T-cell (primary cell): ENCODE measurements at regions not wholly inside any gene's neighbourhood (a gene's known extent, or its start where the extent isn't known, plus 50 kb on each side); places are given as distances from the start of the nearest gene placed in this dataset.

Experiments
- ATAC-seq, 4 experiments: fragments of 200-7000 bp in 3 of 4; fragments of 150-1000 bp in 1 of 4; cut with Tn5 transposase; replicated peaks in 1 of 4; 1 replicate in 3 of 4; 2 replicates in 1 of 4; pipeline ENCODE4 v1.10.0; 2021; ENCODE audit warnings: moderate library complexity in 3 of 4, mild to moderate bottlenecking in 2 of 4, moderate number of reproducible peaks in 1 of 4
- CTCF ChIA-PET, 2 donors: fragments of 300-600 bp; sonication (Branson Sonifier 250); formaldehyde crosslinking; loops; one replicate each; lab custom pipeline; 2022; ENCODE audit warnings: antibody characterized with exemption in 2 of 2; lab: Charles Lee
- POLR2A ChIA-PET, 2 donors: fragments of 300-600 bp; sonication (Branson Sonifier 250); formaldehyde crosslinking; loops; one replicate each; lab custom pipeline; 2022; ENCODE audit warnings: antibody characterized with exemption in 2 of 2; lab: Charles Lee
- DNase-seq, 35 experiments: peaks; one replicate each; pipeline versions ENCODE4 v3.0.0 to v3.0.0-alpha.2; 2013 to 2023
- H3K27ac ChIP-seq: one replicate; pipeline ENCODE4 v1.5.1; 2013; ENCODE audit warnings: low read length
- H3K27me3 ChIP-seq, 2 experiments: replicated peaks in 1 of 2; 1 replicate in 1 of 2; 2 replicates in 1 of 2; pipeline versions ENCODE4 v1.6.1 to v1.7.0; 2013; ENCODE audit warnings: low read length in 1 of 2, mixed read lengths in 1 of 2; ENCODE audit not compliant: control insufficient read depth in 2 of 2, insufficient read depth in 2 of 2; ENCODE audit errors: extremely low read depth in 1 of 2
- H3K36me3 ChIP-seq, 2 donors: 1 replicate in 1 of 2; 2 replicates in 1 of 2; pipeline versions ENCODE4 v1.6.1 to v1.7.0; 2013; ENCODE audit warnings: low read length in 1 of 2; ENCODE audit not compliant: control insufficient read depth in 2 of 2, insufficient read depth in 1 of 2; ENCODE audit errors: extremely low read depth in 1 of 2
- H3K4me1 ChIP-seq, 2 experiments: 1 replicate in 1 of 2; 2 replicates in 1 of 2; pipeline versions ENCODE4 v1.6.1 to v1.7.0; 2013; ENCODE audit warnings: low read length in 2 of 2, mixed read lengths in 1 of 2; ENCODE audit not compliant: insufficient read depth in 2 of 2, control insufficient read depth in 1 of 2; ENCODE audit errors: extremely low read depth in 1 of 2
- H3K4me3 ChIP-seq, 2 donors: 1 replicate in 1 of 2; 2 replicates in 1 of 2; pipeline versions ENCODE4 v1.5.1 to v1.7.0; 2013; ENCODE audit warnings: mild to moderate bottlenecking in 2 of 2, low read length in 1 of 2, moderate library complexity in 1 of 2; ENCODE audit not compliant: control insufficient read depth in 1 of 2; ENCODE audit errors: extremely low read depth in 1 of 2
- H3K9me3 ChIP-seq: 2 replicates; pipeline ENCODE4 v1.7.0; 2013
- H3K27ac Mint-ChIP-seq, 2 donors: one replicate each; pipeline ENCODE4 v1.8.0; 2020 to 2021; ENCODE audit warnings: mild to moderate bottlenecking in 2 of 2, mixed read lengths in 2 of 2
- H3K27me3 Mint-ChIP-seq, 2 donors: one replicate each; pipeline ENCODE4 v1.8.0; 2021 to 2022; ENCODE audit warnings: mixed read lengths in 2 of 2
- H3K36me3 Mint-ChIP-seq: one replicate; pipeline ENCODE4 v1.8.0; 2021; ENCODE audit warnings: mixed read lengths
- H3K4me1 Mint-ChIP-seq, 3 donors: one replicate each; pipeline ENCODE4 v1.8.0; 2020 to 2022; ENCODE audit warnings: mixed read lengths in 3 of 3, mild to moderate bottlenecking in 1 of 3
- H3K4me3 Mint-ChIP-seq, 3 donors: one replicate each; pipeline ENCODE4 v1.8.0; 2020 to 2022; ENCODE audit warnings: mild to moderate bottlenecking in 3 of 3, mixed read lengths in 3 of 3, moderate library complexity in 3 of 3
- H3K9me3 Mint-ChIP-seq, 3 donors: one replicate each; pipeline ENCODE4 v1.8.0; 2020 to 2022; ENCODE audit warnings: mixed read lengths in 3 of 3
- WGBS: methylation state at CpG from one replicate; pipeline ENCODE4 v1.1.5; 2013; ENCODE audit warnings: missing lambda C conversion rate; ENCODE audit not compliant: insufficient coverage; 5-methylcytosine and 5-hydroxymethylcytosine counted together

- Mint-ChIP-seq H3K27ac (no peak overlapping the region), H3K36me3 (no peaks in the 10 kb centered on the region), H3K4me1 (no peaks in the 10 kb centered on the region), H3K4me3 (no peak overlapping the region), H3K27me3 (peaks cover 0 to 3% of the 10 kb centered on the region in 2 donors), H3K9me3 (no peaks in the 10 kb centered on the region)
- no peaks in the 10 kb centered on the region for H3K4me1 ChIP-seq
- no peaks in the 10 kb centered on the region for H3K27me3 ChIP-seq
- H3K4me3 ChIP-seq: no peak overlapping the region
- ChIA-PET CTCF (interaction anchor here (0.7 kb wide), 2 partner anchors 13 to 142 kb away, joined by 4 to 5 read pairs; no protein-coding TSS in a partner anchor), POLR2A (interaction anchor here in 1 of 2 donors (0.6 to 0.7 kb wide), 3 partner anchors 10 to 346 kb away, joined by 5 to 7 read pairs (median 6); no protein-coding TSS in a partner anchor)
- no peaks in the 10 kb centered on the region for H3K36me3 ChIP-seq
- ATAC-seq (no peak), DNase-seq (no peak)
- no peak overlapping the region for H3K27ac ChIP-seq
- no peaks in the 10 kb centered on the region for H3K9me3 ChIP-seq
These were observed 256.9 kb downstream of the STK31 start for GRCh38 chr7:23966941-23967340.

GRCh38 chr7:23967949-23968599, 258.1 kb downstream of the STK31 start:
- DNase-seq (no peak), ATAC-seq (no peak)
- no peak overlapping the region for H3K4me3 Mint-ChIP-seq
- no peaks in the 10 kb centered on the region for H3K36me3 ChIP-seq
- no peaks in the 10 kb centered on the region for H3K9me3 ChIP-seq
- H3K4me3 ChIP-seq: no peak overlapping the region
- 48% methylated on average over 4 of the region's 5 CpGs for WGBS
- no peaks in the 10 kb centered on the region for H3K36me3 Mint-ChIP-seq
- H3K27ac Mint-ChIP-seq: no peak overlapping the region
- H3K4me1 Mint-ChIP-seq: no peaks in the 10 kb centered on the region
- H3K9me3 Mint-ChIP-seq: no peaks in the 10 kb centered on the region
- H3K27me3 ChIP-seq: no peaks in the 10 kb centered on the region
- no peak overlapping the region for H3K27ac ChIP-seq
- ChIA-PET CTCF (no interaction called here), POLR2A (no interaction called here)
- no peaks in the 10 kb centered on the region for H3K4me1 ChIP-seq
- peaks cover 0 to 3% of the 10 kb centered on the region in 2 donors for H3K27me3 Mint-ChIP-seq

- no peak overlapping the region for H3K4me3 Mint-ChIP-seq
- H3K9me3 Mint-ChIP-seq: no peaks in the 10 kb centered on the region
- H3K9me3 ChIP-seq: no peaks in the 10 kb centered on the region
- ChIA-PET POLR2A (no interaction called here), CTCF (interaction anchor here in 1 of 2 donors (0.6 kb wide), 1 partner anchor 429 kb away, joined by 3 read pairs; no protein-coding TSS in a partner anchor)
- H3K27ac Mint-ChIP-seq: no peak overlapping the region
- no peaks in the 10 kb centered on the region for H3K4me1 Mint-ChIP-seq
- H3K36me3 ChIP-seq: no peaks in the 10 kb centered on the region
- peaks cover 0 to 3% of the 10 kb centered on the region in 2 donors for H3K27me3 Mint-ChIP-seq
- ATAC-seq: no peak
- H3K4me1 ChIP-seq: no peaks in the 10 kb centered on the region
- no peak overlapping the region for H3K27ac ChIP-seq
- H3K36me3 Mint-ChIP-seq: no peaks in the 10 kb centered on the region
- no peaks in the 10 kb centered on the region for H3K27me3 ChIP-seq
- H3K4me3 ChIP-seq: no peak overlapping the region
- WGBS: no CpG with 5 or more reads among the region's 2 CpGs
- DNase-seq: no peak
These were observed 258.8 kb downstream of the STK31 start for GRCh38 chr7:23968791-23969190.

GRCh38 chr7:23969443-23969842, 259.4 kb downstream of the STK31 start:
- ChIA-PET POLR2A (no interaction called here), CTCF (interaction anchor here in 1 of 2 donors (0.6 kb wide), 1 partner anchor 430 kb away, joined by 3 read pairs; no protein-coding TSS in a partner anchor)
- DNase-seq (no peak), ATAC-seq (no peak)
- no peak overlapping the region for H3K27ac Mint-ChIP-seq
- Histone ChIP-seq H3K4me1 (no peaks in the 10 kb centered on the region), H3K27ac (no peak overlapping the region), H3K36me3 (no peaks in the 10 kb centered on the region), H3K4me3 (no peak overlapping the region), H3K27me3 (no peaks in the 10 kb centered on the region), H3K9me3 (no peaks in the 10 kb centered on the region)
- no peak overlapping the region for H3K4me3 Mint-ChIP-seq
- peaks cover 0 to 3% of the 10 kb centered on the region in 2 donors for H3K27me3 Mint-ChIP-seq
- 74% methylated on average over 3 of the region's 3 CpGs for WGBS
- no peaks in the 10 kb centered on the region for H3K9me3 Mint-ChIP-seq
- no peaks in the 10 kb centered on the region for H3K36me3 Mint-ChIP-seq
- H3K4me1 Mint-ChIP-seq: no peaks in the 10 kb centered on the region

GRCh38 chr7:23970193-23970592, 260.2 kb downstream of the STK31 start:
- no peaks in the 10 kb centered on the region for H3K9me3 Mint-ChIP-seq
- whole genome bisulfite sequencing: 100% methylated on average over 1 of the region's 2 CpGs
- H3K4me3 Mint-ChIP-seq: no peak overlapping the region
- no peak for ATAC-seq
- no peak for DNase-seq
- Histone ChIP-seq H3K4me1 (no peaks in the 10 kb centered on the region), H3K27me3 (no peaks in the 10 kb centered on the region), H3K4me3 (no peak overlapping the region), H3K36me3 (no peaks in the 10 kb centered on the region), H3K9me3 (no peaks in the 10 kb centered on the region), H3K27ac (no peak overlapping the region)
- no peak overlapping the region for H3K27ac Mint-ChIP-seq
- no peaks in the 10 kb centered on the region for H3K36me3 Mint-ChIP-seq
- peaks cover 0 to 3% of the 10 kb centered on the region in 2 donors for H3K27me3 Mint-ChIP-seq
- CTCF ChIA-PET: no interaction called here
- POLR2A ChIA-PET: interaction anchor here in 1 of 2 donors (0.5 kb wide), 1 partner anchor 657 kb away, joined by 3 read pairs; no protein-coding TSS in a partner anchor
- H3K4me1 Mint-ChIP-seq: no peaks in the 10 kb centered on the region

GRCh38 chr7:23971031-23971430, 261.0 kb downstream of the STK31 start:
- ChIA-PET POLR2A (interaction anchor here in 1 of 2 donors (0.5 kb wide), 1 partner anchor 657 kb away, joined by 3 read pairs; no protein-coding TSS in a partner anchor), CTCF (no interaction called here)
- H3K36me3 ChIP-seq: no peaks in the 10 kb centered on the region
- H3K9me3 ChIP-seq: no peaks in the 10 kb centered on the region
- WGBS: 94% methylated on average over 2 of the region's 3 CpGs
- no peak for DNase-seq
- H3K27ac ChIP-seq: no peak overlapping the region
- no peaks in the 10 kb centered on the region for H3K4me1 ChIP-seq
- no peak overlapping the region for H3K4me3 Mint-ChIP-seq
- H3K27ac Mint-ChIP-seq: no peak overlapping the region
- H3K27me3 Mint-ChIP-seq: peaks cover 0 to 3% of the 10 kb centered on the region in 2 donors
- H3K36me3 Mint-ChIP-seq: no peaks in the 10 kb centered on the region
- no peaks in the 10 kb centered on the region for H3K9me3 Mint-ChIP-seq
- no peaks in the 10 kb centered on the region for H3K27me3 ChIP-seq
- ATAC-seq: no peak
- H3K4me3 ChIP-seq: no peak overlapping the region
- no peaks in the 10 kb centered on the region for H3K4me1 Mint-ChIP-seq
